ENCODE measurements at regions not wholly inside any gene's neighbourhood (a gene's known extent, or its start where the extent isn't known, plus 50 kb on each side); places are given as distances from the start of the nearest gene placed in this dataset.
A peak's percentile ranks its signal among the peaks of the same experiment; 100 is the strongest.
"Not testable (repeated sequence)": the region's sequence is repeated elsewhere in the genome, so short reads cannot be mapped to it uniquely, and the experiment has no call there.

DNA sequence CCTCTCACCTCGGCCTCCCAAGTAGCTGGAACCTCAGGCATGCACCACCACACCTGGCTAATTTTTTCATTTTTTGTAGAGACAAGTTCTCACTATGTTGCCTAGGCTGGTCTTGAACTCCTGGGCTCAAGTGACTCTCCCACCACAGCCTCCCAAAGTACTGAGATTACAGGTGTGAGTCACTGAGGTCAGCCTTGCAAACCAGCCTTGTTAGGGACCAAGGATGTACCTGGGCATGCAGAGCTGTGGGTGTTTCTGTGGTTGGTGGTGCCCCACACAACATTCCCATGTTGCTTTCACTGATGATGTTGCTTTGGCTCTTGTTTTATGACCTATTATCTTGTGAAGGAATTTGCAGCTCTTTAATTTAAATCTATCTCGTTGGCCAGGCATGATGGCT, 54.8 kb downstream of the OTUD1 start:
- DNase-seq, result peak in 1 of 2 donors; percentile 5

DNA sequence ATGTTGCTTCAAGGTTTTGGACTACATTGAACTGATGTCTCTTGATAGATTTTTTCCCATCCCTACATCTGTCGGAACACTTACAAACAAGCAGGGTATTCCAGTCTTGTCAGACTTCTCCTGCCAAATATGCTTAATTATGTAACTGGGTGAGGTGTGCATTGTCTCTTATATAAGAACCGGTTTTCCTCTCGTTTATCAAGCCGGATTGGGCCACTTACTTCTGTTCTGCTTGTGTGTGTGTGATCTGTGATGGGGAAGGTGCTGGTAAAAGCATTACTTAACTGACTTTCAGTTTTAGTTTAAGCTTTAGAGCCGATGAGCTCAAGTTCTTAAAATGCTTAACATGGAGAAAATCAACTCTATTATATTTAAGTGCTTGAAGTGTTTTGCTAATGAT, 57.9 kb downstream of the OTUD1 start:
- no peak for DNase-seq

DNA sequence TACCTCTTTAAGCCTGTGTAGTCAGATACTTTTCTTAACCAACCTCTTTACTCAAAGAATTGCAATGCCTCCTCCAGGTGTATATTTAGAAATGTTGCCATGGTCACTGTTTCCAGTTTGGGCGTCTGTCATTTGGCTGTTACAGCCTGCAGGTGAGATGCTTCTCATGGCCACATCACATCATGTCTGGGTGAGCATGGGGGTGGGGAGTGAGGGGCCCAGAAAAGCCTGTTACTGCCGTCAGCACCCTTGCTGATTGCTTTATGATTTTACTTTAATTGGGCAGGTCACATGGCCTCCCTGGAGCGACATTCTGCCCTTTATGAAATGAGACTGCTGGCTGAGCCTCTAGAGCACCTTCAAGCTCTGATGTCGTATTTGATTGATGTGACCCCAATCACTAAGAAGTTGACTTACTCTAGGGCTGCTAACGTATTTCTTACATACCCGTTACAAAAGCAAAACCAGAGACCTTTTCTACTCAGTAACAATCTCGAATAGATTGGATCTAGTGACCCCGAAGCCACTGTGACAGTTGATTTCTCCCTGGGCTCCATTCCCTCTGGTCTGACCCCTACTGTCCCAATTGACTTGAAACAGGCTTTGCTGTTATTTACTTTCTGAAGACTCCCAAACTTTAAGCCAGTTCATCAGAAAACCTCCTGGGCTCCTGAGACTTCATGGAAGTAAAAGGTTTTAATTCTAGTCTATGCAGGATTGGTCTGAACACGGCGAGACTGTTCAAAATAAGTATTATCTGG, 60.7 kb downstream of the OTUD1 start:
- DNase-seq, result no peak

DNA sequence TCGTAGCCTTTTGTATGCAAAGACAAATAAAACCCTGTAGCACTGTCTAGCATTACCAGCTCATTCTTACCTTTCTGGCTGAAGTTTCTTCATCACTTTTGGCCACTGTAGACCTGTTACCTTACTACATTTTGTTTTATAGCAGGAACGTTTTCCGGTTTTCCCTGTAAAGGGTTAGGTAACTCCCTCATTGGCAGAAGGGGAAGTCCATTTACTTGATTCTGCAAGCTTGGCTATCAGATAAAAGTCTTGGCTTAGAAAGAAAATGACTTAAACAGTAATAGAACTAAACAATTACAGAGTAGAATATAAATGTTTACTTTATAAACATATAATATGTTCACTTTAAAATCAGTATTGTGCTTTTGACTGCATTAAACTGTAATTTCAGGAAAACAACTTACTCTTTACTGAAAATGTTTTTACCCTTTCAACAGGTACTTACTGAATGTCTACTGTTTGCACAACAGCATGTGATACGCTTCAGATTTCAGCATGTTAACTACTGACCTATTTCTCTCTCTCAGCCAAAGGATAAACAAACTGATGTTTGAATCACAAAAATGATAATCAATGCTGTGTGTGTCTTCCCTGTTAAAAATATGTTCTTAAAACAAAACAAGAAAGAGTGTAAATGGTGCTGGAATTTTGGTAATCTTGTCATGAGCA, 67.1 kb downstream of the OTUD1 start:
- no peak for DNase-seq

DNA sequence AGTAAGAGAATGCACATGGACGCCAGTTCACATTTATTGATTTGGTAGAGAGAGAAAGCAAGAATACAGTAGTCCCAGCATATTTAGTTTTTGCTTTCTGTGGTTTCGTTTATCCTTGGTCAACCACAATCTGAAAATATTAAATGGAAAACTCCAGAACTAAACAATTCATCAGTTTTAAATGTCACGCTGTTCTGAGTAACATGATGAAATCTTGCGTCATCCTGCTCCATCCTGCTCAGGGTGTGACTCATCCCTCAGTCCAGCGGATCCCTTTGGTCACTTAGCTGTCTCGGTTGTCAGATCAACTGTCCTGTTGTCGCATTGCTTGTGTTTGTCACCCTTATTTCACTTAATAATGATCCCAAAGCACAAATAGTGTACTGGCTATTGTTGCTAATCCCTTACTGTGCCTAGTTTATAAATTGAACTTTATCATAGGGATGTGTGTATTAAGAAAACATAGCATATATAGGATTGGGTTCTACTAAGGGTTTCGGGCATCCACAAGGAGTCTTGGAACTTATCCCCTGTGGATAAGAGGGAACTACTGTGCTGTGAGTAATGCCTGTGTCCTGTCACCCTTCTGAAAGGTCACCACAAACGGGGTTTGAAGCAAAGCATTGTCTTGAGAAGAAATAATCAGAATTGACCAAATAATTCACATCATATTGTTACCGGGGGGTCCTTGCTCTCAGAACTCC, 73.6 kb downstream of the OTUD1 start:
- no peak for DNase-seq

DNA sequence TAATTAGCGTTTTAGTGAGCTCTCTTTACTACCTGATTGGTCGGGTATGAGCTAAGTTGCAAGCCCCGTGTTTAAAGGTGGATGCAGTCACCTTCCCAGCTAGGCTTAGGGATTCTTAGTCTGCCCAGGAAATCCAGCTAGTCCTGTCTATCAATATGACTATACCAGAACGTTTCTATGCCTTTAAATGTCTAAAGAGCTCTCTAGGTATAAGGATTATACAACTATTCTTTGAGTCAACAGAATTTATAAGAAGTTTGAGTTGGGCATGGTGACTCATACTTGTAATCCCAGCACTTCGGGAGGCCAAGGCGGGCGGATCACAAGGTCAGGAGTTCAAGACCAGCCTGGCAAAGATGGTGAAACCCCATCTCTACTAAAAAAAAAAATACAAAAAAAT, 74.7 kb downstream of the OTUD1 start:
- not testable (repeated sequence) for DNase-seq

DNA sequence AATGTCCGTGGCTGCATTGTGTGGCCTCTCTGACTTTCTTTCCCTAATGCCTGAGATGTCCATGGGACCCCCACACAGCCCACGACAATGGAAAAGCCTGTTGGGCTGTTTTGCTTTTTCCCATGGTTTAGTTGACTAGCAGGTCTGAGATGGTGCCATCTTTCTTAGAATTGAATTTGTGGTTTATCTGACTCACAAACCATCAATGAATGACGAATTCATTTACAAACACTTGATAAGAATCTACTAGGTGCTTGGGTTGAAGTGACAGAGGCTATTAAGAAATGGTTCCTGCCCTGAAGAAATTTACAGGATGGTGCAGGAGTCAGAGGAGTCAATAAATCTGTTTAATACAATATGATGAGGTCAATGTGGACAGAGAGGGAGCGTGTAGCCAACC, 75.4 kb downstream of the OTUD1 start:
- DNase-seq, result no peak

DNA sequence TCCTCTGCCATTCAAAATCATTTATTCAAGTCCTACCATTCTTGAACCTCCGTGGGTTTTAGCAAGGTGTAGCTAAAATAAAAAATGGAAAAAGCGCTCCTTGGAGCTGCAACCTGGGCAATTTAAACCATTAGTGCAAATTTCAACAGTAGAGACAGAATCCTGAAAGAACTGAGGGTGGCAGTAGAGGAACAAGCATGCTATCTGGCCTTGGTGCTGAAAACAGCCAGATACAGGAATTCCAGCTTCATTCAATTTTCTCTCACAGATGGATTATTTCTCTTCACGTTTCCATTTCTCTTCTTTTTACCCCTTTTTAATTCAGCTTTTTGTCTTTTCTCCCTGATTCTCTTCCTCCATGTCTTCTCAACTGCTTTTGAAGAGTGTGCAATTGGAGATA, 77.7 kb downstream of the OTUD1 start:
- DNase-seq, result no peak

DNA sequence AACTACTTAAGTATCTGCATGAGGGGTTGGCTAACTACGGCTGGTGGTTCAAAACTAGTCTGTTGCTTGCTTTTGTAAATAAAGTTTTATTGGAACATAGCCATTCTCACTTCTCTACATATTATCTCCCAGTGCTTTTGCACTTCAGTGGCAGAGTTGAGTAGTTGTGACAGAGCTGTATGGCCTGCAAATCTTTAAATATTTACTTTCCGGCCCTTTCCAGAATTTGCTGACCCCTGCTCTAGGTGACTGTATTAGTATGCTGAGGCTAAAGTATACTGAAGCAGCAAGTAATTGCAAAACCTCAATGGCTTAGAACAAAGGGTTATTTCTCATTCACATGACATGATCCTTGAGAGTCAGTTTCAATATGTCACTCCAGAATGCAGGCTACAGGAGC, 78.3 kb downstream of the OTUD1 start:
- no peak for DNase-seq

DNA sequence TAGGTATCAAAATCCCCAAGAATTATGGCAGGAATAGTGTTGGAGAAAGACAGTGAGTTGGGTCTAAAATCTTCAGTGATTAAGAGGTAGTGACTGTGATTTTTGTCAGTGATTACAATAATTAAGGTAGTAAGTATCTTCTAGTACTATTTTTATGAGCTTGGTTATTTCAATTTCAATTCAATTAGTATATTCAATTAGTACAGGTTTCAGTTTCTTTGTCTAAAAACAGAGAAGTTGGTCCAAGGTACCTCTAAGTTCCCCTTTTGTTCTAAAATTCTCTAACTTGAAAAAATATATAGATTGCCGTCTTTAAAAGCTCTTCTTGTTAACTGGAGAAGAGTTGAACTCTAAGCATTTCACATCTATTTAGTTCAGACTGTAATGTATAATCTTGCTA, 82.9 kb downstream of the OTUD1 start:
- no peak for DNase-seq

DNA sequence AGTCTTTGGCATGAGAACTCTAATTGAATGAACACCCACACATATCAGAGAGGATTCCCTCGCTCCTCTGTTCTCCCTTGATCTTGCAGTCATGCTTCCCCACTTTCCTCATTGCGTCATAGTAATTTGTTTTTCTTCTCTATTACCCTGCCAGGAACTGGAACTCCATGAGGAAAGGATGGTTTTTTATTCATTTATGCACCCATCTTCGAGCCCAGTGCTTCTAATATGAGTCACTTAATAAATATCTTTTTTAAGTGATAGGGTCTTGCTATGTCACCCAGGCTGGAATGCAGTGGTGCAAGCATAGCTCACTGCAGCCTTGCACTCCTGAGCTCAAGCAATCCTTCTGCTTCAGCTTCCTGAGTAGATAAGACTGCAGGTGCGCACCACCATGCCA, 83.5 kb downstream of the OTUD1 start:
- no peak for DNase-seq

DNA sequence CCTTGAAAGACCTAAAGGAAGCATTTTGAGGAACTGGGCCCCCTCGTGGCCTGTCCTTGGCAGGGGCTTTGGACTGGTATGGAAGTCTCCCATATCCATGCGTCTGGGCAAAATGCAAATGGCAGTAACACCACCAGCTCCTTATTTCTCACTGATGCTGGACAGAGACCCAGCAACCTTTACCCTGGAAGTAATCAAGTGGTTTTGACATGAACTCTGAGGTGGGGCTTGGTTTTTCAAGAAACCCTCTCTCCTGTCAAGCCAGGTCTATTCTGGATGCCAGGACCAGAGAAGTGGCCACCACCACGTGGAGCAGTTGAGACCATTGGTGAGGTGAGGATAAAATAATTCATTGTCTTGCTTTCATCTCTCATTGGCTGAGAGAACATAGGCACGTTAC, 84.4 kb downstream of the OTUD1 start:
- DNase-seq, result no peak

DNA sequence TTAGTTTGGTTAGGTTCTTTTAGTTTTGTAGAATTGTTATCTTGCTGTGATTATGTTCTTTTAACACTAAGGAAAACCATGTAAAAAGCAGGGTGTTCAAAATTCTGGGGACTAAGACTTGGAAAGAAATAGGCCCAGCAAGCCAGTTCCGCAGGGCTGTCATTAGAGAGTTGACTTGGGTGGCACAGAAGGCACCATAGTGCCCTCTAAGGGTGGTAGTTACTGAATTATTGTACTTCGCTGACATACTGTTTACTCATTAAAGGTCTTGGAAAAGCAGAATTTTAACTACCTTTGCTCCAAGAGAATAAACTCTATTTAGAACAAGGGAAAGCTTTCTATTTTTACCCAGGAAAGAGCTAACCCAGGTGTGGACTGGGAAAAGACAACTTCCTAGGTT, 86.5 kb downstream of the OTUD1 start:
- DNase-seq, result no peak

DNA sequence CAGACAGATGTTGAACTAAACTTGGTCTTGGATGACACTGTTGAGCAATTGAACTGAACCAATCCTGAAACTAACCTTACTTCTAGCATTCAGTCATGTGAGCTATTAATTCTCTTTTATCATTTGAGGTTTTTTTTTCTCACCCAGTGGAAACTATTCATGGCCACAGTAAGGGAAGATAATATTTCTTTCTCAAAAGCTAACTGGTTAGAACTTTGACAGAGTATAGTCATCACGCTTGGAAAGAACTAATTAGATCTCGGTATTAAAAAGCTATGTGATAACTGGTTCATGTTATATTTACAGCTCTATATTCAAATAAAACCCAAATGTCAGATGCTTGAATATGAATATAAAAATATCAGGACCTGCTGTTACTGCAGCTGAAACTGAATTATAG, 89.5 kb downstream of the OTUD1 start:
- DNase-seq, result no peak

DNA sequence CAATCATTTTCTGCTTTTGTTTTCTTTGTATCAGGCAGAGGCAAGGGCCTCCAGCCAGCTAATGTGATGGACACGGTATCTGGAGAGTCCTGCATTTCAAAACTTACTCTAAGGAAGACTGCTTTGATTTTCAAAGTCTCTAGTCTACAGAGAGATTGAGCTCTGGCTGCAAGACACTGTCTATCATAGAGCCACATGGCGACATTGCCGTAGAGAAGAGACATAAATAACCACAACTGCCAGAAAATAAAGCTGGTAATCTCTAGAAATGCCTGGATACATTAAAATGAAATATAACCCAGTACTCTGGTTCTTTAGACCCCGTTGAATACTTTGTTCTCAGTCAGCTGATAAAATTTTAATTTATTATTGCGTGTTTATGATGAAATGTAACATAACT, 90.8 kb downstream of the OTUD1 start:
- no peak for DNase-seq

DNA sequence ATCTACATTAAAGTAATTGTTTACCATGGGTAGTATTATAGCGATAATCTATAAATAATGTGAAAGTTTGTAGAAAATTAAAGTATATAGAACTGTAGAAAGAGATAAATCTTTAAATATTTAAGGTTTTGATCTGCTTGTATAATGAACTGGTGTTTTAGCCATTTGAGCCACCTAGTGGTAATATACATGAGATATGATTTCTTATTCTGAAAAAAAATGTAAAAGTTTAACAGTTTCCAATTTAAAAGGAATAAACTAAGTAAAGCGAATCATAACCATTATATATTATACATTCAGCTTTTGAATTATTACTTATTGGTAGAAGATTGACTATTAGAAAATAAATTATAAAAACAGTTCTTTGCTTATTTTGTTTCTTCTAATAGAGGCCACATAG, 91.2 kb downstream of the OTUD1 start:
- no peak for DNase-seq

DNA sequence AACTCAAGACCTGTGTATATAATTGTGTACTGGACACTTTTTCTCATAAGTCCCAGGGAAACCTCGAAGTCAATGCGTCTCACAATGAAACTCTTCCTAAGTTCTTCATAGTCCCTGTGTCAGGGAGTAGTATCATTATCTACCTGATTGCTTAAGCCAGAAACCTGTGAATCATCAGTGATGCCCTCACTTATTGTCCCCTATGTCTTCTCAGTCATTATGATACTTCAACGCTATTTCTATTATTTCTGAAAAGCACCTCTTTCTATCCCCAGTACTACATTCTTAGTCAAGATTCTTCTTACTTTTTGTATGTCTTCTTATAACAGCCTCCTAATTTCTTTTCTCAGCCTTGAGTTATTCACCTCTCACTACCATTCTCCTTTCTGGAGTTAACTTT, 94.3 kb downstream of the OTUD1 start:
- DNase-seq, result no peak

DNA sequence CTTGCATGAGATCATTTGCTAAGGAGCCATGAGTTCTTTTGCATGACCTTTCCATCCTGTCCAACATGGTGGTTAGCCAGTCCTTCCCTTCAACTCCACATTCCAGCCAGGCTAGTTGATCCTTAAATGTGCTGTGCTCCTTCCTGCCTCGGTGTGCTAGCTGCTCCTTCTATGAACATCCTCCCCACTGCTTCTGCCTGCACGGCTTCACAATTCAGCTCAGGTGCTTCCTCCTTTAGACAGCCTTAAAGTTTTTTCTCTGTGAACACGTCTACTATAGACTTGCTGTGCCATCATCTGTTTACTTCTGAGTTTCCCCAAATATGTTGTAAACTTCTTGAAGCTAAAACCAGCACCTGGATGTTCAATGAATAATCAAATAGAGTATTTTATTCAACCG, 95.5 kb downstream of the OTUD1 start:
- DNase-seq, result no peak

DNA sequence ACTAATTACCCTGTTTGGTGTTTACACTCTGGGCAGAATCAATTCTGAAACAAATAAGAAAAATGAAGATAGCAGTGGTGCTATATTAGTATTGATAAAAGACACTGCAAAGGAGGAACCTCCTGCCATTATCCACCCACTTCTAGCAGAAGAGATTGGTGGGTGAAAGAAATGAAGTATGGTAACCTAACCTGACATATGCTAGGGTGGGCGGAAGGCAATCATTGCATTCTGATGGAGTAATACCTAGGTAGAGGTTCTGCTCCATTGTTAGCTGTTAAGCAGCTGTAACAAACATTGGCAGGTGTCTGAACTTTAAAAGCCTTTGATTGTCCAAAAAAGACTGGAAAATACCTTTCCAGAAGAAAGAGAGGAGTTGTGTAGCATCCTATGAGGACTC, 95.9 kb downstream of the OTUD1 start:
- DNase-seq, result no peak

DNA sequence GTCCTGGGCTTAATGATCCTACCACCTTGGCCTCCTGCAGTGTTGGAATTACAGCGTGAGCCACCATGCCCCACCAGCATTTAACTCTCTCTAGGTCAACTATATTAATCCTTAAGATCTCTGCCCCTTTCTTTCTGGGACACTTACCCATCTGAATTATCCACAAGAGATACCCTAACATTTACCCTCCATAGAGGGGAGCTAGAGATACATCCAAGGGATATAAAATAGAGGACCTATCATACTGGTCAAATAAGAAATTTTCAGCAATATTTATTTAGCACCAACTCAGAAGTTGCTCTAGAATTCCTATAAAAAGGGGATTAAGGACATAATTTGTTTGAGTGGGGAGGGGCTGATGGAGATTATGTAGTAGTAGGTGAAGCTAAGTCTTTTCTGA, 96.5 kb downstream of the OTUD1 start:
- no peak for DNase-seq

DNA sequence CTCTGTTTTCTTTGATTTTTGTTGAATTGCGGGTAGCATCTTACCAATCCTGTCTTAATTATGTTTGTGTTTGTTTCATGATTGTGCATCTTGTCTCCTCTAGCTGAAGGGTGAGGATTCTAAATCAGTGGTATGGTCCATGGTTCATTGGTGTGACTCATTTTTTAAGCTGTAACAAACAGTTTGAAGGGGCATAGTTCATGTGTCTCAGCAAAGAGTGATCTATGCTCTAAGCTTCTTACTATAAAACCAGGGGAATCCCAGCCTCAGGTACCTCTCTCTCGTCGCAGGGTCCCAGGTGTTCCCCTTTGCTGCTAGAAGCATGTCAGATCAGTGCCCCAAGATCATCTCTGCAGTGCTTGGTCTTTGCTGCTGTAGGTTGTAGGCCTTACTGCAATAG, 100.1 kb downstream of the OTUD1 start:
- DNase-seq, result no peak

DNA sequence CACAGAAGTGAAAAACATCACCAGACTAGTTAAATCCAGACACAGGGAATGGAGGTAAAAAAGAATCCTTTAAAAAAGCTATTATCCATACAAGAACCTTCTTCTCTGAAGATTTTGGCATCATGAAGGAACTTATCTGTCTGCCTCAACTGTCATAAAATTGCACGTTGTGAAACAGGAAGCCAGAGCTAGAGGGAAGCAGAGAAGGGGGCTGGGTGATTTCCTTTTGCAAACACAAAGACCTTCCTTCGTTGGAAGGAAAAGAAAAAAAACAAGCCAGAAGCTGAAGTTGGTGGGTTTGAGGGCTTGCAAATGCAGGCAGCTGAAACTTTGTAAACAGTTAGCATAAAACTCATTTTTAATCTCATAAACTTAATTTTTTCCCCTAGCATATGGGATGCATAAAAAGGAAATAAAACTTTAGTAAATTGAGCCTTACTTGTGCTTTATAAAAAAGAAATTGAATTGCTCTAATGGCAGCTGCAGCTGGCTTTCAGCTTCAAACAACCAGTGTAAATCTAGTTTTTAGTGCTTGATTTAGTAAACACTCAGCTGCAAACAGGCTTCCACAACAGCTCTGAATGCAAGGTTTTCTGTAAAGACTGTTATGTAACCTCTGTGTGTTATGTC, 101.6 kb downstream of the OTUD1 start:
- DNase-seq, result no peak

DNA sequence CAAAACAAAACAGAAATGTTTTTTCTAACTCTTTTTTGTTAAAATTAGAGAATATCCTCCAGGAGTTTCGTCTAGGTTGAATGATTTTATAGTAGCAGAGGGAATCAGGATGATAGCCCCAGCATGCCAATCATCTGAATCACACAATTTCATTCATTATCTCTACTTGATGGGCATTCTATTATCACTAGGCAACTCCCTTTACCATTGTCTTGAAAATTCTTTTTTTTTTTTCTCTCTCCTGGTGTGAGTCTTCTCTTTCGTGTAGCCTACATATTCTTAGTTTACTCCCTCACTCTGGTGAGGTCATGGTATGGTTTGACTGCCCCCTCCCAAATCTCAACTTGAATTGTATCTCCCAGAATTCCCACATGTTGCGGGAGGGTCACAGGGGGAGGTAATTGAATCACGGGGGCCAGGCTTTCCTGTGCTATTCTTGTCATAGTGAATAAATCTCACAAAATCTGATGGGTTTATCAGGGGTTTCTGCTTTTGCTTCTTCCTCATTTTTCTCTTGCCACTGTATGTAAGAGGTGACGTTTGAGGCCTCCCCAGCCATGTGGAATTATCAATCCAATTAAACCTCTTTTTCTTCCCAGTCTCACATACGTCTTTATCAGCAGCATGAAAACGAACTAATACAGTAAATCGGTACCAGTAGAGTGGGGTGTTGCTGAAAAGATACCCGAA, 105.0 kb downstream of the OTUD1 start:
- no peak for DNase-seq
